HG03571 (cell line): ENCODE measurements at regions not wholly inside any gene's neighbourhood (a gene's known extent, or its start where the extent isn't known, plus 50 kb on each side); places are given as distances from the start of the nearest gene placed in this dataset.

Experiments used
- ATAC-seq: cut with Tn5 transposase; IDR thresholded peaks from one replicate; pipeline ENCODE4 v1.9.1; 2021; ENCODE audit not compliant: unreplicated experiment

- no peak for ATAC-seq
These were observed 304.4 kb upstream of the ADGRL2 start for GRCh38 chr1:81496349-81496748.

- ATAC-seq, result no peak
These were observed 307.4 kb upstream of the ADGRL2 start for GRCh38 chr1:81493102-81493869.

GRCh38 chr1:81492628-81493027, 308.1 kb upstream of the ADGRL2 start:
- no peak for ATAC-seq

GRCh38 chr1:81490614-81491013, 310.1 kb upstream of the ADGRL2 start:
- no peak for ATAC-seq

GRCh38 chr1:81489372-81489934, 311.3 kb upstream of the ADGRL2 start:
- ATAC-seq, result no peak

GRCh38 chr1:81484284-81484683, 316.4 kb upstream of the ADGRL2 start:
- no peak for ATAC-seq

- no peak for ATAC-seq
These were observed 322.5 kb upstream of the ADGRL2 start for GRCh38 chr1:81478219-81478618.

GRCh38 chr1:81477710-81478109, 323.0 kb upstream of the ADGRL2 start:
- no peak for ATAC-seq

- ATAC-seq, result no peak
These were observed 328.3 kb upstream of the ADGRL2 start for GRCh38 chr1:81472387-81472786.

GRCh38 chr1:81471255-81471654, 329.5 kb upstream of the ADGRL2 start:
- ATAC-seq, result no peak

GRCh38 chr1:81470275-81470674, 330.5 kb upstream of the ADGRL2 start:
- no peak for ATAC-seq

GRCh38 chr1:81467383-81467782, 333.4 kb upstream of the ADGRL2 start:
- ATAC-seq, result no peak

GRCh38 chr1:81466961-81467360, 333.8 kb upstream of the ADGRL2 start:
- no peak for ATAC-seq

GRCh38 chr1:81463936-81464837, 336.5 kb upstream of the ADGRL2 start:
- no peak for ATAC-seq

GRCh38 chr1:81459043-81459442, 341.7 kb upstream of the ADGRL2 start:
- no peak for ATAC-seq

GRCh38 chr1:81458186-81458585, 342.5 kb upstream of the ADGRL2 start:
- no peak for ATAC-seq

GRCh38 chr1:81455481-81455880, 345.3 kb upstream of the ADGRL2 start:
- no peak for ATAC-seq

GRCh38 chr1:81453971-81454370, 346.8 kb upstream of the ADGRL2 start:
- ATAC-seq, result no peak

GRCh38 chr1:81453367-81453703, 347.4 kb upstream of the ADGRL2 start:
- no peak for ATAC-seq

- ATAC-seq, result no peak
These were observed 347.9 kb upstream of the ADGRL2 start for GRCh38 chr1:81452693-81453366.

- ATAC-seq, result no peak
These were observed 350.9 kb upstream of the ADGRL2 start for GRCh38 chr1:81449786-81450185.
